ENCODE measurements at regions not wholly inside any gene's neighbourhood (a gene's known extent, or its start where the extent isn't known, plus 50 kb on each side); places are given as distances from the start of the nearest gene placed in this dataset.

- no peak for TF ChIP-seq CTCF (IDR thresholded peaks at IDR 0.05; ENCODE audit: control extremely low read depth in 1 of 3, insufficient read depth in 1 of 3, low read depth in 1 of 3, low read length in 3 of 3)
- TF ChIP-seq SP1 (IDR thresholded peaks at IDR 0.05; ENCODE audit: low read depth, low read length) = no peak
- TF ChIP-seq BRCA1 (IDR thresholded peaks at IDR 0.05; ENCODE audit: low read depth, low read length) = no peak
- TF ChIP-seq EGR1 (IDR thresholded peaks at IDR 0.05; ENCODE audit: borderline replicate concordance, low read depth, low read length) = no peak
These were observed 189.1 kb downstream of the BMP4 start for GRCh38 chr14:53767566-53767965.

All from H1 (cell line).